ENCODE measurements at regions not wholly inside any gene's neighbourhood (a gene's known extent, or its start where the extent isn't known, plus 50 kb on each side); places are given as distances from the start of the nearest gene placed in this dataset.
"Not testable (repeated sequence)": the region's sequence is repeated elsewhere in the genome, so short reads cannot be mapped to it uniquely, and the experiment has no call there.

DNA sequence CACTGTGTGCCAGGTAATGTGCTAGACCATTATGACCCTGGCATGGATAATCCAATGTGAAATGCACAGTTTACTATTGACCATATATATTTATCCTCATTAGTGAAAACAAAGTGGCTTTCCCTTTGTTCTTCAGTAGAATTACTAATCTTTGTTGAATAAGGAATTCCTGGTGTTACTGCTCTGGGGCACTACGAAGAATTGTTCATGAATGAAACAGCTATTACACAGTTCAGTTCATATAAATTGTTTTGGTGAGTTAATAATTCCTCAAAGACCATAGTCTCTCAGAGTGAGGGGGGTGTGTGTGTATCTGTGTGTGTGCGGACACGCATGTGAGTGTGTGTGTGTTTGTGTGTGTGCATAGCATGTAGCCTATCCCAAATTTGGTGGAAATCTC, 668.0 kb upstream of the MBL2 start:
- intact Hi-C loops (cut with micrococcal nuclease) = no loop called here

GRCh38 chr10:53439075-53439474, 666.5 kb upstream of the MBL2 start:
- intact Hi-C loops (cut with micrococcal nuclease) = not testable (repeated sequence)

DNA sequence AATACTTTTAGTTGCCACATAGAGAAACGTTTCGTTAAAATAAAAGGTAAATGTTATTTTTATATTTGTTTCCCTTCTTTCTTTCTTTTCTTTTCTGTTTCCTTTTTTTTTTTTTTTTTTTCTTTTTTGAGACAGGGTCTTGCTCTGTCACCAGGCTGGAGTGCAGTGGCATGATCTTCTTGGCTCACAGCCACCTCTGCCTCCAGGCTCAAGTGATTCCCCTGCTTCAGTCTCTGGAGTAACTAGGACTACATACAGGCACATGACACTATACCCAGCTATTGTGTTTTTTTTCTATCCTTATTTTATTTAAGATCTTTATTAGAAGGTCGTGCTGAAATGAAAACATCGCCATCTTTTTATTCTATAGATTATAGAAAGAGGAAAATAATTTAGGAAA, 661.8 kb upstream of the MBL2 start:
- intact Hi-C loops (cut with micrococcal nuclease) = no loop called here

DNA sequence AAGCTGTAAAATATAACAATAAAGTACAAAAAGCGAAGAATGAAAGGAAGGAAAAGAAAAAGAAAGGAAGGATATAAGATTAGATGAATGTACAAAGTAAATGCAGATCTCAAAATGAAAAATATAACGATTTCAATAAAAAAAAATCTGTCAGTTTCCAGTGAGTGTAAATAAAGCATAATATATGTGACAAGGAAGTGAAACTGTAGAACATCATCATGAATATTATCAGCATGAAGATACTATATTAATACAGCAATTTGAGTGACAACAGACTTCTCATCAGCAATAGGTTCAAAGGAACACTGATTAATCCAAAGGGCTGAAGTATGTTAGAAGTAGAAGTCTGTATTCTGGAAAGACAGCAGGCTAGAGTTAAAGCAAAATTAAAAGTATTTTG, 659.5 kb upstream of the MBL2 start:
- intact Hi-C loops (cut with micrococcal nuclease) = no loop called here

GRCh38 chr10:53430974-53431373, 658.4 kb upstream of the MBL2 start:
- intact Hi-C loops (cut with micrococcal nuclease) = no loop called here

- intact Hi-C loops (cut with micrococcal nuclease) = no loop called here
Observed at GRCh38 chr10:53430127-53430891, 657.7 kb upstream of the MBL2 start.

DNA sequence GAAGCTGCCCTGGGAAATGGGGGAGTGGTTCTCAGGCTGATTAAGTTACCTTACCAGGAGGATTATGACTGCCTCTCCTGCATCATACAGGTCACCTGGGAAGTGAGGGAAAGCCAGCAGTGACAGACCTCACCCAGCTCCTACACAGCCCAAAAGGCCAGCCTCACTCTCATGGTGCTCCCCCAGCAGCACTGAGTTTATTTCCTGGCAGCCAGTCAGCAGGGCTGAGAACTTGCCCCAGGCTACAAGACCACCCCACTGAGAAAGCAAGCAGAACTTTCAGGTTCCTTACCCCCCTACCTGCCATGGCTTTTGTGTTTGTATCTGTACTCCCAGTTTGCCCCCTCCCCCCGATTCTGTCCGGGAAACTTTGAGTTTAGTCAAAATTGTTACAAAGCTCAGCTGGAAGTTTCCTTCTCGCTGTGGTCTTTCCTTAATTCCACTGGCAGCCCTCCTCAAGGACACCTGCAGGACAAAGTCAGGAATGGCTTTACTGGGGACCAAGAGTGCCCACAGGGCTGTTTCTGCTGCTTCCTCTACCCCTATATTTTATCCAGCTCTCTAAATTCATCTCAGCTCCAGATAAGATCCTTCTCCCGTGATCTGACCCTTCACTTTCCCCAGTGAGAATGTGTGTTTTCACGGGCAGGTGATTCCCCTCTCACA, 649.8 kb upstream of the MBL2 start:
- intact Hi-C loops (cut with micrococcal nuclease) = no loop called here

GRCh38 chr10:53412651-53413050, 640.1 kb upstream of the MBL2 start:
- intact Hi-C loops (cut with micrococcal nuclease) = no loop called here

DNA sequence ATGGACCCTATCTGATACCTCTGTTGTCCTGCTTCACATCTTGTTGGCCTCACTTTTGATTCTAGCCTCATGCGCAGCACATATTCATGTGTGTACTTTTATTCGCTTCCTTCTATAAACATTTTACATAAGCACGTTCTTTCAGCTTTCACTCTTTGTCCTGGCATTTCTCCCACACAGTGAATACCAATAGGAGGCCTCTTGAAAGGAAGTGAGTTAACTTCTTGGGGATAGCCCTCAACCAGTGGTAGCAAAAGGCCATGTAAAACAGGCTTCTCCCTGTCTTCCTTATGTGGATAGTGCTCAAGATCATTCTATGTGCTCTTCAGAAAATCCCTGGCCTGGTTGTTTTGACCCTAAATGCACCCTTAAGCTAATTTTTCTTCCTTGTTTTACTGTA, 633.9 kb upstream of the MBL2 start:
- intact Hi-C loops (cut with micrococcal nuclease) = no loop called here

- intact Hi-C loops (cut with micrococcal nuclease) = no loop called here
Observed at GRCh38 chr10:53403688-53404087, 631.1 kb upstream of the MBL2 start.

DNA sequence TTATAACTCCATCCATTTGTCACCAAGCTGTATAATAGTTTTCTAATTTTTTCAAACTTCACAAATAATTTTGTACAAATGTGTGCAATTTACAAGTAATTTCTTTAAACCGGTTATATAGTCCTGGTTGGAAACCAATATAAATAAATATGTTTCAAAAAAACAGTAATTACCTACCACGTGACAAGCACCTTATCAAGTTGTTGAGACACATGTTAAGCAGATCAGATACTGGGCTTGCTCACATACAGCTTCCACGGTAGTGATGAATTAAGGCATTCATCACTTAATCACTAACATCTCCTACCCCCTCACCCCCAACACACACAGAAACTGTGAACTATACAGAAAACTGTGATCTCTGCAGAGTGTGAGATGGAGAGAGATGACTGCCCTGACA, 630.0 kb upstream of the MBL2 start:
- intact Hi-C loops (cut with micrococcal nuclease) = no loop called here

DNA sequence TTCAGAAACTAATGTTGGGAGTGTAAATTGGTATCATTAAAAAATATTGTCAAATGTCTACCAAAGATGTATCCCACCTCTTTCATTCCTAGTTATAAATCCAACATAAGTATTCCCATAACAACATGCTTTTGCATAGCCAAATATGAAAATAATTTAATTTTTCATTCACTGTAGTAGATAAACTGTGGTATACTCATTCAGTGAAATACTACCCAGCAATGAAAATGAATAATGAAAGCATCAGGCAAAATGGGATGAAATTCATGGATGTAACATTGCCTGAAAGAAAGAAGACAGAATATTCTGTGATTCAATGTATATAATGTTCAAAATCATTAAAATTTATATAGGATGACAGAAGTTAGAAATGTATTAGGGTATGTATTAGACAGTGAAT, 629.0 kb upstream of the MBL2 start:
- intact Hi-C loops (cut with micrococcal nuclease) = no loop called here

DNA sequence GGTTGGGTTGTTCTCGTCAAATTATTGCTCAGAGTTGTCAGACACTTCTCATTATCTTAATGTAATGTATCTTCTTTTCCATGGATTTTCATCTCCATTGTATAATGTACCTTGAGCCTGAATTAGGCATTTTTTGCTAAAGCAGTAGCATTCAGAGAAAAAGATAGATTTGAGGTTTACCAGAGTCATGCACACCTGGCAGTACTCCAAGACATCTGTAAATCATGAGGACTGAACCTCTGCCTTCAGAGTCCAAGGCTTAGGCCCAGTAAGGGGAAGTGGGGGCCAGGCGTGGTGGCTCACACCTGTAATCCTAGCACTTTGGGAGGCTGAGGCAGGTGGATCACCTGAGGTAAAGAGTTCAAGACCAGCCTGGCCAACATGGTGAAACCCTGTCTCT, 624.3 kb upstream of the MBL2 start:
- intact Hi-C loops (cut with micrococcal nuclease) = no loop called here

GRCh38 chr10:53395449-53395848, 622.9 kb upstream of the MBL2 start:
- intact Hi-C loops (cut with micrococcal nuclease) = no loop called here

DNA sequence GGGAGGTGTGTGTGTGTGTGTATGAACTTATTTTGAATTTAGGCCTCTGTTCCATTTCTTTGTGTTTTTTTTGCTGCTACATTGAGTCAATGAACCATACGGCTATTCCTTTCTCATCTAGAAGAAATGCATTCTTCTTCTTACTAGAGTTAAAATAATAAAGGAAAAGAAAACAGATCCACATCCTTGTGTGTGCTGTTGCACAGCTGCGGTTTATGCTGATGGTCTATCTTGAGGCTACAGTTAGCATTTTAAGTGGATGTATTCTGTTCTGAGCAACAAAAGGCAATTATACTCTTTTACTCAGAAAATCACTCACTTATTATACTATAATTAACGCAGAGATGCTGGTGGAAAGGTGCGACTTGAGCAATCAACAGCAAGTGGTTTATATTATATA, 615.0 kb upstream of the MBL2 start:
- intact Hi-C loops (cut with micrococcal nuclease) = no loop called here

- intact Hi-C loops (cut with micrococcal nuclease) = no loop called here
Observed at GRCh38 chr10:53382543-53382942, 610.0 kb upstream of the MBL2 start.

DNA sequence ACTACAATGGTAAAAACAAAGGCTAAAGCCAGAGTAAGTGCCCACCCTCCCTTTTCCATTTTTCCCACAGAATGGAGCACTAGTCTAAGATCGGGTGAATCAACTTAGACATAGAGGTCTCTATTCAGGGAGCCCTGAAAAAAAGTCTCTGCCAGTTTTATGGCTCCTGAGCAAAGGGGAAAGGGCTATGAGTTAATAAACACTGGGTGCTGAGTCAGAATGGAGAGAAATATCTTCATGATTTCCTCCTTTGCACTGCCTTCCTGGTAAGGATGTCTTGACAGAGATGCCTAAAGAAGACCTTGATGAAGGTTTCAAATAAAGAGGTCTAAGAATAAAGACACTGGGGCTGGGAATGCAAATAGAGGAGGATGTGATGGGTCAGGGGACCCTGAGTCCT, 607.4 kb upstream of the MBL2 start:
- intact Hi-C loops (cut with micrococcal nuclease) = no loop called here

GRCh38 chr10:53370347-53370746, 597.8 kb upstream of the MBL2 start:
- intact Hi-C loops (cut with micrococcal nuclease) = no loop called here

GRCh38 chr10:53361936-53362335, 589.4 kb upstream of the MBL2 start:
- intact Hi-C loops (cut with micrococcal nuclease) = no loop called here

- intact Hi-C loops (cut with micrococcal nuclease) = no loop called here
Observed at GRCh38 chr10:53361281-53361680, 588.7 kb upstream of the MBL2 start.

DNA sequence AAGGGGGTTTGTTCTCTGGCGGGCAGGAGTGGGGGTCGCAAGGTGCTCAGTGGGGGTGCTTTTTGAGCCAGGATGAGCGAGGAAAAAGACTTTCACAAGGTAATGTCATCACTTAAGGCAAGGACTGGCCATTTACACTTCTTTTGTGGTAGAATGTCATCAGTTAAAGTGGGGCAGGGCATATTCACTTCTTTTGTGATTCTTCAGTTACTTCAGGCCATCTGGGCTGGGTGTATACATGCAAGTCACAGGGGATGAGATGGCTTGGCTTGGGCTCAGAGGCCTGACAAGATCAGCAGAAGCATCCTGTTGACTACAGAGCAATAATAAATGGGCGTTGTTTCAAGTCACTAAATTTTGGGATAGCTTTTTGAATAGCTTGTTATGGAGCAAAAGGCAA, 586.4 kb upstream of the MBL2 start:
- intact Hi-C loops (cut with micrococcal nuclease) = not testable (repeated sequence)

DNA sequence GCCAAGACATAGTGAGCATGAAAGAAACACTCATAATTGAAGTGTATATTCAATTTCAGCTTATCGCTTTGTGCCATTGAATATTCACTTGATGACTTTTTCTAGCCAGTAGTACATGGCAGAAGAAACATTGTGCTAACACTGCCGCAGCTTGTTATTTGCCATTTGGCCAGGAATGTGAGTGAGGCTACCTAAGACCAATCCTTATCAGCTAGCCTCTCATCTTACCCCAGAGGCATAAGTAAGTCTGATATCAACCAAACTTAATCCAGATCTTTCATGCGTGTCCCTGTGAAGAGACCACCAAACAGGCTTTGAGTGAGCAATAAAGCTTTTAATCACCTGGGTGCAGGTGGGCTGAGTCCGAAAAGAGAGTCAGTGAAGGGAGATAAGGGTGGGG, 586.0 kb upstream of the MBL2 start:
- intact Hi-C loops (cut with micrococcal nuclease) = no loop called here

DNA sequence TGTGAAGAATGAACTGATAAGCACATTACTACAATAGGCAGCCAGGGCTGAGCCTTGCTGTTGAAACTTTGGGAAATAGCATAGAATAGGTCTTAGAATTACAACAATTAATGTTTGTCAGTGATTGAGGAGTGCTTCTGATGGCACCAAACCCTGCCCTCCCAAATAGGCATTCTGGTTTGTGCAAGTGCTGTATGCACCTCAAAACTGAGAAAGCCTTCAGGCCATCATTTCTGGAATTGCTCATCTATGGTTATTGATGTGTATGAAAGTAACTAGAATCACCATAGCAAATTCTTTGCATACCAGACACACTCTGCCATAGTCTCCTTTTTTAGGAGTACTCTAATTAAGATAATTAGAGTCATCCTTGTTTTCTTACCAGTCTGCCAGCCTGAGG, 585.0 kb upstream of the MBL2 start:
- intact Hi-C loops (cut with micrococcal nuclease) = no loop called here

All from T-helper 2 cell treated with Interferon-gamma antibody and Interleukin-4, amounts not matched to agents 100 ng/mL and 5 ng/mL, for 36 hours (primary cell).